Mucosa of rectum (tissue), 2 donors: ENCODE measurements at regions not wholly inside any gene's neighbourhood (a gene's known extent, or its start where the extent isn't known, plus 50 kb on each side); places are given as distances from the start of the nearest gene placed in this dataset.
A peak's percentile ranks its signal among the peaks of the same experiment; 100 is the strongest.

Source experiments
- H3K27ac ChIP-seq, 2 donors: one replicate each; pipeline ENCODE4 v1.7.0; 2013; ENCODE audit warnings: inconsistent platforms in 2 of 2, low read depth in 2 of 2, low read length in 2 of 2
- H3K27me3 ChIP-seq, 2 donors: one replicate each; pipeline ENCODE4 v1.7.0; 2013; ENCODE audit warnings: low read length in 2 of 2; ENCODE audit not compliant: control insufficient read depth in 2 of 2, insufficient read depth in 2 of 2
- H3K36me3 ChIP-seq, 2 donors: one replicate each; pipeline ENCODE4 v1.7.0; 2013; ENCODE audit warnings: low read length in 2 of 2; ENCODE audit not compliant: control insufficient read depth in 2 of 2, insufficient read depth in 2 of 2
- H3K4me1 ChIP-seq, 2 donors: one replicate each; pipeline ENCODE4 v1.7.0; 2013; ENCODE audit warnings: low read length in 2 of 2, mild to moderate bottlenecking in 1 of 2; ENCODE audit not compliant: control insufficient read depth in 2 of 2, insufficient read depth in 2 of 2
- H3K4me3 ChIP-seq, 2 donors: one replicate each; pipeline ENCODE4 v1.7.0; 2013; ENCODE audit warnings: low read length in 2 of 2
- H3K9ac ChIP-seq, 2 donors: one replicate each; pipeline ENCODE4 v1.7.0; 2013; ENCODE audit warnings: low read length in 2 of 2, low read depth in 1 of 2, mild to moderate bottlenecking in 1 of 2
- H3K9me3 ChIP-seq, 2 donors: one replicate each; pipeline ENCODE4 v1.7.0; 2013; ENCODE audit warnings: low read length in 2 of 2; ENCODE audit not compliant: control insufficient read depth in 2 of 2
- donor health status: healthy.
- donor health status: Normal muscosa, but diverticular disease.

- no peaks in the 10 kb centered on the region for H3K27me3 ChIP-seq
- H3K27ac ChIP-seq: no peak overlapping the region
- no peak overlapping the region for H3K4me3 ChIP-seq
- no peaks in the 10 kb centered on the region for H3K9me3 ChIP-seq
- H3K36me3 ChIP-seq: no peaks in the 10 kb centered on the region
- no peaks in the 10 kb centered on the region for H3K4me1 ChIP-seq
- H3K9ac ChIP-seq: no peak overlapping the region
Measured at GRCh38 chr1:115555446-115555845, 86.3 kb upstream of the VANGL1 start.

DNA sequence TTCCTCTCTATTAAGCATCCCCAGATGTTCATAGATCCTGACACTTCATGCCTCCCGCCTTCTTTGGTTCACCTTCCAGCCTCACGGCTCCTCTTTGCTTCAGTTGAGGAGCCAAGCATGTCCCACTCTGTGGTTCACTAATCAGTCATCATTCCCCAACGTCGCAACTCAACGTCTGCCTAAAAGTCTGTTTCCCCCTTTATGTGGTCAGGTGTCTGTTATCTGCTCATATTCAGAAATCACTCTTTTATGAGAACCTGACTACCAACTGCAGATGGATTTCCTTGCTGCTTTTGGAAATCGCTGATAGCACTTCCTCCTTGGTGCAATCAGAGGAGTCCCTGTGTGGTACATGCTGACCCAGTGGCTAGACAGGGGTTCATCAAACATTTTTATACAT, 94.1 kb upstream of the VANGL1 start:
- Histone ChIP-seq H3K27me3 (peaks cover 0 to 2% of the 10 kb centered on the region in 2 donors), H3K27ac (no peak overlapping the region), H3K4me1 (peaks cover 0 to 4% of the 10 kb centered on the region in 2 donors), H3K9ac (no peak overlapping the region), H3K4me3 (no peak overlapping the region), H3K36me3 (no peaks in the 10 kb centered on the region), H3K9me3 (no peaks in the 10 kb centered on the region)

DNA sequence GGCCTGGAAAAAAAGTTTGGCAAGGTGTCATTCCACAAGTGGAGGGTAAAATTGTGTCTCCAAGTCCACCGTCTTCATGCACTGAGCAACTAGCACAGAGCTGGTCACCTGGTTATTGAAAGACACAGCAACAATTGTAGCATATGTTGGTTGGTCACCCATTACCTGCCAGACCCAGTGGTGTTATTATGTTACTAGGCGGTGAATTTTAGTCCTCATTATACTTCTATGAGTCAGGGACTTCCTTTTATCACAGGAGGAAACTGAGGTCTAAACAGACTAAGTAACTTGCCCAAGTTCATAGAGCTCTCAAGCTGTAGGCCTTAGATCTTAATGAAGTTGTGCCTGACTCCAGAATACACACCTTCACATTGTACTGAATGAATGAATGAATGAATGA, 94.9 kb upstream of the VANGL1 start:
- Histone ChIP-seq H3K27ac (no peak overlapping the region), H3K4me1 (peaks cover 0 to 4% of the 10 kb centered on the region in 2 donors), H3K9me3 (no peaks in the 10 kb centered on the region), H3K27me3 (peaks cover 0 to 2% of the 10 kb centered on the region in 2 donors), H3K36me3 (no peaks in the 10 kb centered on the region), H3K4me3 (no peak overlapping the region), H3K9ac (no peak overlapping the region)

GRCh38 chr1:115545791-115546733, 95.7 kb upstream of the VANGL1 start:
- H3K36me3 ChIP-seq: no peaks in the 10 kb centered on the region
- peaks cover 0 to 4% of the 10 kb centered on the region in 2 donors for H3K4me1 ChIP-seq
- H3K27me3 ChIP-seq: peaks cover 0 to 2% of the 10 kb centered on the region in 2 donors
- no peak overlapping the region for H3K9ac ChIP-seq
- H3K4me3 ChIP-seq: peak overlapping the region in 1 of 2 donors; percentile 19
- no peak overlapping the region for H3K27ac ChIP-seq
- H3K9me3 ChIP-seq: no peaks in the 10 kb centered on the region

DNA sequence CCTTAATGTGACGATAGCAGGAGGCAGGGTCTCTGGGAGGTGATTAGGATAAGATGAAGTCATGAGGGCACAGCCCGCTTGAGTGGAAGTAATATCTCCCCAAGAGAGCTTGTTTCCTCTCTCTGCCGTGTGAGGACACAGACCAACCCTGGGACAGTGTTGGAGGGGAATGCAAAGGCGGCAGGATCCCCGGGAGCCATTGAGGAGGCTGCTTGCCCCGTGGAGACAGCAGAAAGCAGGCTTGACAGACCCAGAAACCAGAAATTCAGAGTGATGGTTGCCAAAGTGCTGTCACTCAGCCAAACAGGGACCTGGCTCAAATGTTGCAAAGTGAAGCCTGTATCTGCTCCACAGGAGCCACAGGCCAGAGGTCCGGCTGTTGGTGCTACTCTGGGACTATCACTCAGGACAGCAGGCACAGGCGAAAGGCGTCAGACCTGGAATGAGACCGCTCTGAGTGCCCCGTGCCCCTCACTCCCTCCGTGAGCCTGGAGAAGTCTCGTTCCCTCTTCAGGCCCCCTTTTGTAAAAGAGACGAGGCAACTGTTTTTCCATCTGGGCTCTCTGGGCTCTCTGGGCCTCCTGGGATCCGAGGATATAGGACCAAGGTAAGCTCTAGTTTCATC, 96.6 kb upstream of the VANGL1 start:
- Histone ChIP-seq H3K27me3 (peaks cover 0 to 2% of the 10 kb centered on the region in 2 donors), H3K27ac (no peak overlapping the region), H3K4me1 (peaks cover 0 to 4% of the 10 kb centered on the region in 2 donors), H3K9me3 (no peaks in the 10 kb centered on the region), H3K4me3 (no peak overlapping the region), H3K9ac (no peak overlapping the region), H3K36me3 (no peaks in the 10 kb centered on the region)

DNA sequence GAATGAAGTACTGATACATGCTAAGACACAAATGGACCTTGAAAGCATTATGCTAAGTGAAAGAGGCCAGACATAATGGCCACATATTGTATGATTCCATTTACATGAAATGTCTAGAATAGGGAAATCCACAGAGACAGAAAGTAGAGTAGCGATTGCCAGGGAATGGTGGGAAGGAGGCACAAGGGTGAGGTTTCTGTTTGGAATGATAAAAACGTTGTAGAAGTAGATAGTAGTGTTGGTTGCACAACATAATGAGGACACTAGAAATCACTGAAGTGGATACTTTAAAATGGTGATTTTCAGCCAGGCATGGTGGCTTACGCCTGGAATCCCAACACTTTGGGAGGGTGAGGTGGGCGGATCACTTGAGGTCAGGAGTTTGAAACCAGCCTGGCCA, 97.6 kb upstream of the VANGL1 start:
- no peak overlapping the region for H3K4me3 ChIP-seq
- H3K36me3 ChIP-seq: no peaks in the 10 kb centered on the region
- no peak overlapping the region for H3K27ac ChIP-seq
- H3K27me3 ChIP-seq: peaks cover 0 to 2% of the 10 kb centered on the region in 2 donors
- no peaks in the 10 kb centered on the region for H3K9me3 ChIP-seq
- no peak overlapping the region for H3K9ac ChIP-seq
- peaks cover 0 to 4% of the 10 kb centered on the region in 2 donors for H3K4me1 ChIP-seq

DNA sequence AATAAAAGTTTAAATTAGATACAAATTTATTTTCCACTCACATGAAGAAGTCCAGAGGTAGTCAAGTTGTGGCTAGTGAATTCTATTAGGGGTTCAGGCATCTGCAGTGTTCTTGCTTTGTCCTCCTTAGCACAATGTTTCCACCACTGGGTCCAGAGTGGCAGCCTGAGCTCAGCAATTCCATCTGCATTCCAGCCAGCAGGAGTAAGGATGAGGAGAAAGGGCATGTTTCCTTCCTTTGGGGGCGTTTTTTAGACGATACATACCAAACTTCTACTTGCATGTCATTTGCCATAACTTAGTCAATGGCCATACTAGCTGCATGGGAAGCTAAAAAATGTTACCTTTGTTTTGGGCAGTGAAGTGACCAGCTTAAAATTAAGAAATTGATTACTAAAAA, 98.5 kb upstream of the VANGL1 start:
- Histone ChIP-seq H3K27me3 (peaks cover 0 to 2% of the 10 kb centered on the region in 2 donors), H3K36me3 (no peaks in the 10 kb centered on the region), H3K4me3 (no peak overlapping the region), H3K9ac (no peak overlapping the region), H3K9me3 (no peaks in the 10 kb centered on the region), H3K4me1 (peaks cover 0 to 4% of the 10 kb centered on the region in 2 donors), H3K27ac (no peak overlapping the region)

- Histone ChIP-seq H3K9ac (no peak overlapping the region), H3K36me3 (no peaks in the 10 kb centered on the region), H3K27ac (no peak overlapping the region), H3K9me3 (no peaks in the 10 kb centered on the region), H3K27me3 (peaks cover 0 to 2% of the 10 kb centered on the region in 2 donors), H3K4me1 (no peaks in the 10 kb centered on the region), H3K4me3 (no peak overlapping the region)
Measured at GRCh38 chr1:115539736-115540135, 102.0 kb upstream of the VANGL1 start.

- Histone ChIP-seq H3K27ac (no peak overlapping the region), H3K27me3 (peaks cover 0 to 2% of the 10 kb centered on the region in 2 donors), H3K9ac (no peak overlapping the region), H3K4me1 (no peaks in the 10 kb centered on the region), H3K4me3 (no peak overlapping the region), H3K9me3 (no peaks in the 10 kb centered on the region), H3K36me3 (no peaks in the 10 kb centered on the region)
Measured at GRCh38 chr1:115539061-115539460, 102.7 kb upstream of the VANGL1 start.

DNA sequence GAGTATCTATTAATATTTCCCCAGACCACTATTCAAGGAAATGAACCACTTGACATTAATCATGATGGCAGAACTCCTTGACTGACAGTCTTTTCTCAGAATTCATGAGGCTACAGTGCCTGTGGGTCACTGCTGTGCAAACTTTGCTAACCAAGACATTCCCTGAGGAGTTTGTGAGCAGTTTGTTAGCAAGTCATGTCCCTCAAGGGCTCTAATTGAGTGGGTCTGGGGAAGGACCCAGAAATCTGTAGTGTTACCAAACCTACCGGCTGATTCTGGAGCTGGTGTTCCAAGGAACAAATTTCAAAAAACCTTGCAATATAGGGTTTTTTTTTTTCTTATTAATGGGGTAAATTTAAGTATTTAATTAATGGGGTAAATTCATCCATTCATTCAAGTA, 103.2 kb upstream of the VANGL1 start:
- no peaks in the 10 kb centered on the region for H3K9me3 ChIP-seq
- H3K9ac ChIP-seq: no peak overlapping the region
- no peak overlapping the region for H3K27ac ChIP-seq
- H3K4me1 ChIP-seq: no peaks in the 10 kb centered on the region
- no peaks in the 10 kb centered on the region for H3K36me3 ChIP-seq
- peaks cover 0 to 2% of the 10 kb centered on the region in 2 donors for H3K27me3 ChIP-seq
- no peak overlapping the region for H3K4me3 ChIP-seq
